ENCODE measurements at regions not wholly inside any gene's neighbourhood (a gene's known extent, or its start where the extent isn't known, plus 50 kb on each side); places are given as distances from the start of the nearest gene placed in this dataset.

- Mint-ChIP-seq H3K4me1 (ENCODE audit: low read depth) (no peaks in the 10 kb centered on the region), H3K27ac (no peak overlapping the region), H3K4me3 (no peak overlapping the region), H3K27me3 (ENCODE audit: low read depth) (peaks cover 33% of the 10 kb centered on the region), H3K36me3 (ENCODE audit: insufficient read depth in 2 of 2) (no peaks in the 10 kb centered on the region), H3K9me3 (no peaks in the 10 kb centered on the region)
- ATAC-seq (replicated peaks in 1 of 2) (no peak), DNase-seq (no peak)
Observed at GRCh38 chr9:126556560-126557250, 57.0 kb upstream of the LMX1B start.

GRCh38 chr9:126558051-126558665 is 55.6 kb upstream of the LMX1B start:
- DNase-seq = peak; percentile 62 to 75
- H3K27me3 Mint-ChIP-seq (ENCODE audit: low read depth) = peaks cover 35% of the 10 kb centered on the region
- H3K9me3 Mint-ChIP-seq = no peaks in the 10 kb centered on the region
- H3K4me1 Mint-ChIP-seq (ENCODE audit: low read depth) = no peaks in the 10 kb centered on the region
- H3K36me3 Mint-ChIP-seq (ENCODE audit: insufficient read depth in 2 of 2) = no peaks in the 10 kb centered on the region
- peak; percentile 58 to 77 for ATAC-seq (replicated peaks in 1 of 2)
- H3K4me3 Mint-ChIP-seq = no peak overlapping the region
- no peak overlapping the region for H3K27ac Mint-ChIP-seq

- Mint-ChIP-seq H3K4me3 (no peak overlapping the region), H3K27ac (no peak overlapping the region), H3K27me3 (ENCODE audit: low read depth) (peaks cover 42% of the 10 kb centered on the region), H3K4me1 (ENCODE audit: low read depth) (no peaks in the 10 kb centered on the region), H3K9me3 (no peaks in the 10 kb centered on the region), H3K36me3 (ENCODE audit: insufficient read depth in 2 of 2) (no peaks in the 10 kb centered on the region)
- no peak for DNase-seq
- no peak for ATAC-seq (replicated peaks in 1 of 2)
Observed at GRCh38 chr9:126559296-126559695, 54.4 kb upstream of the LMX1B start.

GRCh38 chr9:126561582-126561981 is 52.1 kb upstream of the LMX1B start:
- ATAC-seq (replicated peaks in 1 of 2) (no peak), DNase-seq (no peak)
- Mint-ChIP-seq H3K36me3 (ENCODE audit: insufficient read depth in 2 of 2) (no peaks in the 10 kb centered on the region), H3K9me3 (no peaks in the 10 kb centered on the region), H3K27me3 (ENCODE audit: low read depth) (peaks cover 57% of the 10 kb centered on the region), H3K4me1 (ENCODE audit: low read depth) (no peaks in the 10 kb centered on the region), H3K27ac (no peak overlapping the region), H3K4me3 (no peak overlapping the region)

GRCh38 chr9:126563556-126563955 is 50.2 kb upstream of the LMX1B start:
- ATAC-seq (replicated peaks in 1 of 2) = no peak
- Mint-ChIP-seq H3K27ac (no peak overlapping the region), H3K27me3 (ENCODE audit: low read depth) (peaks cover 50% of the 10 kb centered on the region), H3K36me3 (ENCODE audit: insufficient read depth in 2 of 2) (no peaks in the 10 kb centered on the region), H3K9me3 (no peaks in the 10 kb centered on the region), H3K4me1 (ENCODE audit: low read depth) (no peaks in the 10 kb centered on the region), H3K4me3 (no peak overlapping the region)
- no peak for DNase-seq

Measured in activated T-cell treated with anti-CD3 and anti-CD28 coated beads, Interleukin-2, amount 50 U/mL, for 72 hours (primary cell).